ENCODE measurements at regions not wholly inside any gene's neighbourhood (a gene's known extent, or its start where the extent isn't known, plus 50 kb on each side); places are given as distances from the start of the nearest gene placed in this dataset.

- TF ChIP-seq USF2 (IDR thresholded peaks at IDR 0.05; ENCODE audit: low read depth, low read length) (no peak), CTCF (conservative IDR thresholded peaks at IDR 0.05; ENCODE audit: low read depth, low read length) (no peak), POLR2A (IDR thresholded peaks at IDR 0.05; ENCODE audit: low read depth, low read length) (no peak), SMC3 (IDR thresholded peaks at IDR 0.05; ENCODE audit: low read depth, low read length) (no peak), FOS (IDR thresholded peaks at IDR 0.05; ENCODE audit: low read depth, low read length) (no peak), RAD21 (IDR thresholded peaks at IDR 0.05; ENCODE audit: low read length) (no peak), RFX5 (IDR thresholded peaks at IDR 0.05; ENCODE audit: low read depth, low read length) (no peak), BHLHE40 (IDR thresholded peaks at IDR 0.05; ENCODE audit: low read depth, low read length) (no peak), MXI1 (IDR thresholded peaks at IDR 0.05; ENCODE audit: borderline replicate concordance, low read depth, low read length) (no peak), CEBPB (IDR thresholded peaks at IDR 0.05; ENCODE audit: low read depth, low read length) (no peak), CHD1 (IDR thresholded peaks at IDR 0.05; ENCODE audit: low read depth, low read length) (no peak), NFE2L2 (IDR thresholded peaks at IDR 0.05; ENCODE audit: low read depth, low read length) (no peak), ELK1 (IDR thresholded peaks at IDR 0.05; ENCODE audit: borderline replicate concordance, low read depth, low read length) (no peak), MAZ (IDR thresholded peaks at IDR 0.05; ENCODE audit: borderline replicate concordance, low read depth, low read length) (no peak)
Observed at GRCh38 chr4:151563194-151563593, 154.2 kb downstream of the FHIP1A start.

All from IMR-90 (cell line).